DND-41 (cell line): ENCODE measurements at regions not wholly inside any gene's neighbourhood (a gene's known extent, or its start where the extent isn't known, plus 50 kb on each side); places are given as distances from the start of the nearest gene placed in this dataset.

ENCODE experiments used
- EZH2 ChIP-seq: IDR thresholded peaks from 3 replicates; pipeline ENCODE4 v1.6.1; 2012; ENCODE audit warnings: borderline replicate concordance, low read depth, mild to moderate bottlenecking, moderate library complexity, low read length, inconsistent platforms; ENCODE audit not compliant: severe bottlenecking
- TF ChIP-seq, protein P1 (sequence below): IDR thresholded peaks from 2 replicates; pipeline ENCODE4 v1.5.1; 2012; ENCODE audit warnings: borderline replicate concordance, low read length, moderate library complexity, mild to moderate bottlenecking; ENCODE audit not compliant: poor library complexity, severe bottlenecking; ENCODE audit errors: extremely low read depth

DNA sequence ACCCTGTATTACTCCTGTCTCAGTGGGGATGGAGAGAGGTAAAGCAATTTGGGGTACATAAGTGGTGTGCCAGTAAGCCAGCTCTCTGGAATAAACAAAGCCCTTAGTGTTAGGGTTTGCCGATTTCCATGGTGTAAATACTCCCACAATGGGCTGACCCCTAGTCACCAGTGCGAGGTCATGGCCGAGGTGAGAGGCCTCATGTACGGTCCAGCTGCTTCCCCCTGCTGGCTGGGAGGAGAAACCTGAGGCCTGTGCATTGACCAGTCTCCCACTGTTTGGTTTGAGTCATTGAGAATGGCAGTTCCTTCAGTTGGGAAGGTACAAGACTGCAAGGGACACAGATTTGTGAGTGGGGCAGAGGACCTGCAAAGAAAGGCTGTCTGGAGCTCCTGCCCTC, 382.0 kb downstream of the CDH26 start:
- TF ChIP-seq, protein P1, sequence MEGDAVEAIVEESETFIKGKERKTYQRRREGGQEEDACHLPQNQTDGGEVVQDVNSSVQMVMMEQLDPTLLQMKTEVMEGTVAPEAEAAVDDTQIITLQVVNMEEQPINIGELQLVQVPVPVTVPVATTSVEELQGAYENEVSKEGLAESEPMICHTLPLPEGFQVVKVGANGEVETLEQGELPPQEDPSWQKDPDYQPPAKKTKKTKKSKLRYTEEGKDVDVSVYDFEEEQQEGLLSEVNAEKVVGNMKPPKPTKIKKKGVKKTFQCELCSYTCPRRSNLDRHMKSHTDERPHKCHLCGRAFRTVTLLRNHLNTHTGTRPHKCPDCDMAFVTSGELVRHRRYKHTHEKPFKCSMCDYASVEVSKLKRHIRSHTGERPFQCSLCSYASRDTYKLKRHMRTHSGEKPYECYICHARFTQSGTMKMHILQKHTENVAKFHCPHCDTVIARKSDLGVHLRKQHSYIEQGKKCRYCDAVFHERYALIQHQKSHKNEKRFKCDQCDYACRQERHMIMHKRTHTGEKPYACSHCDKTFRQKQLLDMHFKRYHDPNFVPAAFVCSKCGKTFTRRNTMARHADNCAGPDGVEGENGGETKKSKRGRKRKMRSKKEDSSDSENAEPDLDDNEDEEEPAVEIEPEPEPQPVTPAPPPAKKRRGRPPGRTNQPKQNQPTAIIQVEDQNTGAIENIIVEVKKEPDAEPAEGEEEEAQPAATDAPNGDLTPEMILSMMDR = peak; percentile 25
- TF ChIP-seq EZH2 = no peak
